ENCODE measurements at regions not wholly inside any gene's neighbourhood (a gene's known extent, or its start where the extent isn't known, plus 50 kb on each side); places are given as distances from the start of the nearest gene placed in this dataset.
"Not testable (repeated sequence)": the region's sequence is repeated elsewhere in the genome, so short reads cannot be mapped to it uniquely, and the experiment has no call there.

- DNase-seq = no peak
These were observed 138.2 kb upstream of the CLEC14A start for GRCh38 chr14:38394064-38394463.

- DNase-seq = no peak
These were observed 135.4 kb upstream of the CLEC14A start for GRCh38 chr14:38391334-38391733.

GRCh38 chr14:38389681-38390080 is 133.8 kb upstream of the CLEC14A start:
- DNase-seq = no peak

GRCh38 chr14:38387821-38388220 is 131.9 kb upstream of the CLEC14A start:
- DNase-seq = no peak

GRCh38 chr14:38385836-38386235 is 129.9 kb upstream of the CLEC14A start:
- no peak for DNase-seq

- no peak for DNase-seq
These were observed 129.4 kb upstream of the CLEC14A start for GRCh38 chr14:38385343-38385742.

GRCh38 chr14:38384741-38385140 is 128.8 kb upstream of the CLEC14A start:
- no peak for DNase-seq

- no peak for DNase-seq
These were observed 112.0 kb upstream of the CLEC14A start for GRCh38 chr14:38367922-38368321.

- DNase-seq = no peak
These were observed 110.5 kb upstream of the CLEC14A start for GRCh38 chr14:38366374-38366773.

- no peak for DNase-seq
These were observed 107.3 kb upstream of the CLEC14A start for GRCh38 chr14:38363217-38363616.

GRCh38 chr14:38357557-38357956 is 101.7 kb upstream of the CLEC14A start:
- DNase-seq = no peak

GRCh38 chr14:38355473-38355872 is 99.6 kb upstream of the CLEC14A start:
- DNase-seq = not testable (repeated sequence)

- no peak for DNase-seq
These were observed 94.2 kb upstream of the CLEC14A start for GRCh38 chr14:38350102-38350501.

- no peak for DNase-seq
These were observed 86.9 kb upstream of the CLEC14A start for GRCh38 chr14:38342803-38343202.

GRCh38 chr14:38339696-38340095 is 83.8 kb upstream of the CLEC14A start:
- DNase-seq = no peak

GRCh38 chr14:38336298-38336697 is 80.4 kb upstream of the CLEC14A start:
- DNase-seq = no peak

GRCh38 chr14:38330275-38330674 is 74.4 kb upstream of the CLEC14A start:
- no peak for DNase-seq

GRCh38 chr14:38329246-38329645 is 73.4 kb upstream of the CLEC14A start:
- DNase-seq = no peak

- DNase-seq = no peak
These were observed 61.0 kb upstream of the CLEC14A start for GRCh38 chr14:38316922-38317321.

- no peak for DNase-seq
These were observed 55.8 kb upstream of the CLEC14A start for GRCh38 chr14:38311655-38312054.

- DNase-seq = no peak
These were observed 54.6 kb upstream of the CLEC14A start for GRCh38 chr14:38310420-38310995.

- no peak for DNase-seq
These were observed 53.8 kb upstream of the CLEC14A start for GRCh38 chr14:38309522-38310277.
